GM18505 (cell line): ENCODE measurements at regions not wholly inside any gene's neighbourhood (a gene's known extent, or its start where the extent isn't known, plus 50 kb on each side); places are given as distances from the start of the nearest gene placed in this dataset.
"Not testable (repeated sequence)": the region's sequence is repeated elsewhere in the genome, so short reads cannot be mapped to it uniquely, and the experiment has no call there.

ENCODE experiments used
- ATAC-seq: cut with Tn5 transposase; IDR thresholded peaks from one replicate; pipeline ENCODE4 v1.9.1; 2021; ENCODE audit not compliant: unreplicated experiment
- POLR2A ChIP-seq: IDR thresholded peaks from 4 replicates; pipeline ENCODE4 v1.6.1; 2011; ENCODE audit warnings: borderline replicate concordance; ENCODE audit not compliant: insufficient read depth, insufficient read length; ENCODE audit errors: extremely low read depth

GRCh38 chr4:81690871-81691270 is 219.2 kb upstream of the RASGEF1B start:
- ATAC-seq: no peak
- TF ChIP-seq POLR2A: no peak

- no peak for TF ChIP-seq POLR2A
- no peak for ATAC-seq
Observed at GRCh38 chr4:81688085-81688484, 216.4 kb upstream of the RASGEF1B start.

DNA sequence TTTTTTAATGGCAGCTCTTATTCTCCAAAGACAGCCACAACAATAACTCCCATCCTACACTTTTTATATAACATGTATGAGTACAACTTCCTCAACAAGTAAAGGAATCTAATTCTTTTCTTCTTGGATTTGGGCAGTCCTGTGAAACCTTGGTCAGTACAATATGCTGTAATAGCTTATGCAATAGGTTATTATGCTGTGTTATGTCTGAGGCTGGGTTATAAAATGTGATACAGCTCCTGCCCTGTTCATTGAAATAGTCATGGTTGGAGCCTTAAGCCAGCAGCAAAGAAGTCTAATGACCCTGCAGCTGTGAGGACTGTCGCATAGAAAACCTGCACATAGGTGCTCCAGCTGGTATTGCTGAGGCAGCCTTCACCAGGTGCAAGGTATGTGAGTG is 215.8 kb upstream of the RASGEF1B start:
- no peak for ATAC-seq
- no peak for TF ChIP-seq POLR2A

GRCh38 chr4:81685104-81685503 is 213.4 kb upstream of the RASGEF1B start:
- ATAC-seq: no peak

DNA sequence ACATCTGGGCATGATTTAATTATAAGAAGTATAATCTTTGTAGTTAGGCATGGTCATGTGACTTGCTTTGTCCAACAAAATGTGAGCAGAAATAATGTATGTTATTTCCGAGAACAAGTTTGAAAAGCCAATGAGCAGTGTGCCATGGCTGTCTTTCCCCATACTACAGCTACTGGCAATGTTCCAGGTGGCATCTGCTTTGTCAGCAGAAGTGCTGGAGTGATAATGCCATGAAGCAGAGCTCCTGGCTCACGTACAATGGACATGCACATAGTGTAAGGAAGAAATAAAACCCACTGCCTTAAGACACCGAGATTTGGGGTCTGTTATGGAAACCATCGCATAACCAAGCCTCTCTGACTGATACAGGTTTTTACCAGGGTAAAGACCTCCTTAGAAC is 212.6 kb upstream of the RASGEF1B start:
- ATAC-seq: no peak
- TF ChIP-seq POLR2A: no peak

More at GRCh38 chr4:81685104-81685503, 213.4 kb upstream of the RASGEF1B start:
- no peak for TF ChIP-seq POLR2A

- no peak for TF ChIP-seq POLR2A
- ATAC-seq: no peak
Observed at GRCh38 chr4:81682492-81682891, 210.8 kb upstream of the RASGEF1B start.

DNA sequence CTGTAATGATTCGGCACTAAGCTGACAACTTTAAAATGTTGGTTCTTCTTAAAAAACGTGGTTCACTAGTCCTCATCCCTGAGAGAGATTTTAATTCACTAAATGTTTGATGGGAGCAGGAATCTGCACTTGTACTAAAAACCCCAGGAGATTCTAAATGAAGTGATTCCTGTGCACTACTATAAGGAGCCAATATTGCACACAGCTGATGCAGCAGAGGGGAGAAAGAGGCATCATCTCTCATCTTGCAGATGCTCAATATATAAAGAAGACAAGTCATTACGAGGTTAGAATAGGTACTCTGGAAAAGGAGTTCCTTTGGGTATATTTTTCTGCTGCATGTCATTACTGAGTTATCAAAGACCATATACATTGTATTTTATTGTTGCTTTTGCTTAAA is 207.6 kb upstream of the RASGEF1B start:
- no peak for ATAC-seq
- no peak for TF ChIP-seq POLR2A

DNA sequence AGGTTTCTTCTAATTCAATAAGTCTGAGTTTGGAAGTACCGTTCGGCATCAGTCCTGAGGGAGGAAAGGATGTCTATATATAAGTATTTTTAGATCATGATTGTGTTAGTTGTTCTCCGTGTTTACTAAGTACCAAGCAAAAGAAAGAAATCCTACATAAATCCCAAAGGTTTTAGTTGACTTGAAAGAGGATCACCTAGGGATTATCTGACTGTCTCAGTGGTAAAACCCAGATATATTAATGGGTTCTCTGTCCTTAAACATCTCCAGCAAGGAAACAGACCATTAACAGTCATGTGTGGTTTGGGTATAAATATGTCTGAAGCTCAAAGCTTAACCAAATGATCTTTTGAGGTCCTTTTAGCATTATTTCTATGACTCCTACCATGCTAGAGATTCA is 207.1 kb upstream of the RASGEF1B start:
- no peak for TF ChIP-seq POLR2A
- ATAC-seq: no peak

DNA sequence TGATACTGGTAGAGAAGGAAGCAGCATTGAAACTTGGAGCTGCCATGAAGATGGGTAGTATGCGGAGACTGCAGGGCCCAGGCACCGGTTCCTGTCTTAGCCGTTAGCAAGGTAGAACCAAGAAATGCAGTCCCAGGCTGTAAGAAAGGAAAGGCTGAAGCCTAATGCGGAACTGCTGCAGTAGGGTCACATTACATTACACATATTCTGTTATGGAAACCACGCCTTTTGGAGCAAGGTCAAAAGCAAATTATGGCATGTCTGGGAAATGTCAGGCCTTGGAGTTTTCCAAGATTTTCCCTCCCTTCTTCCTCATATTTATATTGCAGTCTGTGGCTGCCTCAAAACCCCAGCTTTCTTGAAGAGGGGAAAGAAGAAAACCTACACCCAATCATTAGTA is 204.8 kb upstream of the RASGEF1B start:
- no peak for ATAC-seq

DNA sequence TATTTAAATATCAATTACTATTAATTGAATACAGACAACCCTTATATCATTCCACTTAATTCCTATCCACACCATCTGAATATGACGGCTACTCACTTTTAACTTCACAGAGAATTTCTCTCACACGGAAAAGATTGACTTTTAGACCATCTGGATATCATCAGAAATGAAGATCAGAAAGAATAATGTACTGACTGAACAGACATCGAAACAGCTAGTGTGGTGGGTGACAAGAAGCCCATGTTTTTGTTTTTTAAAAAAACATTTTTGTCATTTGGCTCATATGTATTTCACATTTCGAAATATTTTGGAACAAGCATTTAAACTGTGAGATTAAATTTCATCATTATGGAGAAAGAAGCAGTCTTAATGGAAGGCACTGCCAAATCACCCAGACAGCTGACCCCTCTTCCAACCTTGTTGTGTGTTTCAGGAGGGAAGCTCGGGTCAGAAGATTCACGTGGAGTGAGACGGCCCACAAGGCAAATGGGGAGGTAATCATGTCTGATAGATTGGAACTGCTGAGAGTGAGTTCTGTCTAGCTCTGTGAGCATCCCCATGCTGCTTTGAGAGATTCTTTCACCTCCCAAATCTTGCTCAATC is 204.2 kb upstream of the RASGEF1B start:
- no peak for TF ChIP-seq POLR2A
- no peak for ATAC-seq

More for the DNA sequence above, 204.8 kb upstream of the RASGEF1B start:
- no peak for TF ChIP-seq POLR2A

- no peak for TF ChIP-seq POLR2A
- ATAC-seq: no peak
Observed at GRCh38 chr4:81673961-81674360, 202.3 kb upstream of the RASGEF1B start.

- ATAC-seq: not testable (repeated sequence)
Observed at GRCh38 chr4:81668328-81668727, 196.6 kb upstream of the RASGEF1B start.

DNA sequence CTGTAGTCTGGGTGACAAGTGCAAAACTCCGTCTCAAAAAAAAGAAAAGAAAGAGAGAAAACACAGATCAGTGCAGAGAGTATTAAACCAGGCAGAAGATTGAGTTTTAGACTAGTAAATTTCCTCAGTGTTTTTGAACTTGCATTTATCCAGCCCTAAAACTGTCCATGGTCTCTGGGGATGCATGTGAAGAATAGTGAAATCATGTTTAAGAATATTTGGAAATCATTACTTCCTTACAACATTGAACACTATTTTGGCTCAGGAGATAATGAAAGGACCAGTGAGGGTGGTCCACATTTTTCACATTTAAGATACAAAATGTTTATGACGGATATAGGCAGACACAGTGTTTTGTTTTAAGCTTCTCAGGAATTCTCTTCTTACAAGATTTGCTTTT is 195.8 kb upstream of the RASGEF1B start:
- no peak for ATAC-seq
- TF ChIP-seq POLR2A: no peak

GRCh38 chr4:81666491-81666890 is 194.8 kb upstream of the RASGEF1B start:
- TF ChIP-seq POLR2A: no peak
- ATAC-seq: no peak

GRCh38 chr4:81665649-81666048 is 193.9 kb upstream of the RASGEF1B start:
- ATAC-seq: no peak
- TF ChIP-seq POLR2A: no peak
